ENCODE measurements at regions not wholly inside any gene's neighbourhood (a gene's known extent, or its start where the extent isn't known, plus 50 kb on each side); places are given as distances from the start of the nearest gene placed in this dataset.
"Not testable (repeated sequence)": the region's sequence is repeated elsewhere in the genome, so short reads cannot be mapped to it uniquely, and the experiment has no call there.

DNA sequence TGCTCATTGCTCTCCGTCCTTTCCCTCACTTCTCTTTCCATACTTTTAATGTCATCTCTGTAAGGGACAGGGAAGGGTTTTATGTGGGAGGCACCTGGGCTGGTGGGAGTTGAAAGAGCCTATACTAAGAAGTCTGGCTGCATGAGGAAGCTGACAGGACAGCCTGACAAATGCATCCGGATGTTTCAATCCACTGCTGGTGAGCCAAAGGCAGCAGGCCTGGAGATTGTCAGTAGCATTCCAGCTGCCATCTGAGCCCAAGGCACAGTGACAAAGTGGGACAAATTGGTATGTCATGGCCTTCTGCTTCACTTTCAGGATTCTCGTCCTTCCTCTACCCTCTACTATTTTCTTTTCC lies 218.4 kb downstream of the STK31 start:
- no peaks in the 10 kb centered on the region for H3K4me1 ChIP-seq (ENCODE audit: control insufficient read depth, insufficient read depth, low read length, poor library complexity, severe bottlenecking)
- no peaks in the 10 kb centered on the region for H3K9me3 ChIP-seq (ENCODE audit: control insufficient read depth, low read length)
- no peak for DNase-seq
- no peak overlapping the region for H3K27ac ChIP-seq (ENCODE audit: insufficient read depth, low read length, poor library complexity, severe bottlenecking)
- no peaks in the 10 kb centered on the region for H3K36me3 ChIP-seq (ENCODE audit: control insufficient read depth, insufficient read depth, low read length)
- no peak overlapping the region for H3K4me3 ChIP-seq (ENCODE audit: insufficient read depth, low read depth, low read length, poor library complexity, severe bottlenecking)
- H3K27me3 ChIP-seq (replicated peaks; ENCODE audit: control insufficient read depth, insufficient read depth, low read length, poor library complexity, severe bottlenecking) = no peaks in the 10 kb centered on the region

DNA sequence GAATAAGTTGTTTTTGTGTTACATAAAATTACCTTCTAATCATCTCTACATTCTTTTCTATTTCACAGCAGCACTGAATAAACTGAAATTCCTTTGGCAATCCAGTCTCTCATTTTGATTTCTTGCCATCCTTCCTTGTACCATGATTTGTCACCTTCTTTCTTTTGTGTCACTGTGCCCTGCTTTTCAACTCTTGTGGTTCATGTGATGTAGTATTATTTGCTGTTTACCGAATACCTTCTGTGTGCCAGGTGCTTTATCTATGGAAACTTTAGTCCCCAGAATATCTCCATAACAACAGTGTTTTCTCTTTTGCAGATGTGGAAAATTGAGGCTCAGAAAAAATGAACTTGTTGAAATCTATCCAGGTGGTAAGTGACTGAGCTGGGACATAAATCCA lies 220.3 kb downstream of the STK31 start:
- Histone ChIP-seq H3K27ac (ENCODE audit: insufficient read depth, low read length, poor library complexity, severe bottlenecking) (no peak overlapping the region), H3K36me3 (ENCODE audit: control insufficient read depth, insufficient read depth, low read length) (no peaks in the 10 kb centered on the region), H3K4me1 (ENCODE audit: control insufficient read depth, insufficient read depth, low read length, poor library complexity, severe bottlenecking) (no peaks in the 10 kb centered on the region), H3K9me3 (ENCODE audit: control insufficient read depth, low read length) (no peaks in the 10 kb centered on the region), H3K4me3 (ENCODE audit: insufficient read depth, low read depth, low read length, poor library complexity, severe bottlenecking) (no peak overlapping the region), H3K27me3 (replicated peaks; ENCODE audit: control insufficient read depth, insufficient read depth, low read length, poor library complexity, severe bottlenecking) (no peaks in the 10 kb centered on the region)
- DNase-seq = no peak

DNA sequence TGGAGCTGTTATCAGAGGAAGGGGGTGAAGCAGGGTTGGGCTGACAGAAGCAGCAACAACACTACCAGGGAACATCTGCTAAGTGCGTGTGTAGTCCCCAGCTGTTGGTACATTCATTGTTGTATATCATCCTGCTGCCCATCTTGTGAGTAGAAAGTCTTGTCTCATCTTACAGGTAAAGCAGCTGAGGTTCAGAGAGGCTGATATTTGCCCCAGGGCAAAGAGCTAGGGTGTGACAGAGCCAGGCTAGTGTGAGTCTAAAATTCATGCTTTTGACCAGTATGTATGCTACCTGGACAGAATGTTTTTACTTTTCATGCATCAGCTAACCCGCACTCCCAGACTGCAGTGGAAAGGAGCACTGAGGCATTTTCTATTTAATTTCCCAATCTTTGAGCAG lies 221.6 kb downstream of the STK31 start:
- H3K9me3 ChIP-seq (ENCODE audit: control insufficient read depth, low read length) = no peaks in the 10 kb centered on the region
- no peaks in the 10 kb centered on the region for H3K27me3 ChIP-seq (replicated peaks; ENCODE audit: control insufficient read depth, insufficient read depth, low read length, poor library complexity, severe bottlenecking)
- no peak overlapping the region for H3K27ac ChIP-seq (ENCODE audit: insufficient read depth, low read length, poor library complexity, severe bottlenecking)
- no peak for DNase-seq
- H3K4me3 ChIP-seq (ENCODE audit: insufficient read depth, low read depth, low read length, poor library complexity, severe bottlenecking) = no peak overlapping the region
- no peaks in the 10 kb centered on the region for H3K4me1 ChIP-seq (ENCODE audit: control insufficient read depth, insufficient read depth, low read length, poor library complexity, severe bottlenecking)
- no peaks in the 10 kb centered on the region for H3K36me3 ChIP-seq (ENCODE audit: control insufficient read depth, insufficient read depth, low read length)

DNA sequence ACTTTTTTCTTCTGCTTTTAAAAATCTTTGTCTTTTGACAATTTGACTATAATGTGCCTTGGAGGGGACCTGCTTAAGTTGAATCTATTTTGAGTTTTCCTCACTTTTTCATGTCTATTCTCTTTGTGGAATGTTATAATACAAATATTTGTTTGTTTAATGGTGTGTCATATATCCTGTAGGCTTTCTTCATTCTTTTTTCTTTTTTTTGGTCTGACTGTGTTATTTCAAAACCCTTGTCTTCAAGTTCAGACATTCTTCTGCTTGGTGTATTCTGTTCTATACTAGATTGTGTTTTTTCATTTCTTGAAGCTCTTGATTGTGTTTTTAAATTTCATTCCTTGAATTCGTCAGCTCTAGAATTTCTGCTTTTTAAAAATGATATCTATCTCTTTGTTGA lies 228.2 kb downstream of the STK31 start:
- DNase-seq = no peak
- Histone ChIP-seq H3K4me3 (ENCODE audit: insufficient read depth, low read depth, low read length, poor library complexity, severe bottlenecking) (no peak overlapping the region), H3K27me3 (replicated peaks; ENCODE audit: control insufficient read depth, insufficient read depth, low read length, poor library complexity, severe bottlenecking) (peaks cover 2% of the 10 kb centered on the region), H3K9me3 (ENCODE audit: control insufficient read depth, low read length) (no peaks in the 10 kb centered on the region), H3K36me3 (ENCODE audit: control insufficient read depth, insufficient read depth, low read length) (no peaks in the 10 kb centered on the region), H3K27ac (ENCODE audit: insufficient read depth, low read length, poor library complexity, severe bottlenecking) (no peak overlapping the region), H3K4me1 (ENCODE audit: control insufficient read depth, insufficient read depth, low read length, poor library complexity, severe bottlenecking) (no peaks in the 10 kb centered on the region)

DNA sequence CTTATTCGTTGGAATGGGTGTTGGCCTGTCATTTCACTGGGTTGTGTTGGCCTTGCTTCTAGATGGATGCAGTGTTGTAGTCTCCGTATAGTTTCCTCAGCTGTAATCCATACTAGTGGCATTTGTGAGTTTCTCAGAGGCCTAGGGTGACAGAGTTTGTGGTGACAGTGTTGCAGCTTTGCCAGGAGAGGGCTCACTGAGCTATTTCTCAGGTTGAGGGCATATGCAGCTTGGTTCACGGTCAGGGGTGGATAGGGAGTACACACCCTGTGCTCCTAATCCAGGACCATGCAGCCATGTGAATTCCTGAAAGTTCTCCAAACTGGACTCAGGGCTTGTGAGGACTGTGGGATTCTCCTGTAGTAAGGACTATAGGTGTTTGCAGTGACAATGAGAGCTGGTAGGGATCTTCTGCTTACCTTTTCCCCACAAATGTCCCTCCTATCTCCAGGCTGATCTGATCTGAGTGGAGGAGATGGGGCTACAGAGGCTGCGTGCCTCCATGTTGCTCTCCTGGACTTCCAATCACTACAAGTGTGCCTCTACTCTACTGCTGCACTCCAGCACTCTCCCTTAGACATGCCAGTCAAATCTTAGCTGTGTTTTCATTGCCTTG lies 229.0 kb downstream of the STK31 start:
- Histone ChIP-seq H3K9me3 (ENCODE audit: control insufficient read depth, low read length) (no peaks in the 10 kb centered on the region), H3K27me3 (replicated peaks; ENCODE audit: control insufficient read depth, insufficient read depth, low read length, poor library complexity, severe bottlenecking) (peaks cover 5% of the 10 kb centered on the region), H3K27ac (ENCODE audit: insufficient read depth, low read length, poor library complexity, severe bottlenecking) (no peak overlapping the region), H3K4me1 (ENCODE audit: control insufficient read depth, insufficient read depth, low read length, poor library complexity, severe bottlenecking) (no peaks in the 10 kb centered on the region), H3K36me3 (ENCODE audit: control insufficient read depth, insufficient read depth, low read length) (no peaks in the 10 kb centered on the region), H3K4me3 (ENCODE audit: insufficient read depth, low read depth, low read length, poor library complexity, severe bottlenecking) (no peak overlapping the region)
- no peak for DNase-seq

DNA sequence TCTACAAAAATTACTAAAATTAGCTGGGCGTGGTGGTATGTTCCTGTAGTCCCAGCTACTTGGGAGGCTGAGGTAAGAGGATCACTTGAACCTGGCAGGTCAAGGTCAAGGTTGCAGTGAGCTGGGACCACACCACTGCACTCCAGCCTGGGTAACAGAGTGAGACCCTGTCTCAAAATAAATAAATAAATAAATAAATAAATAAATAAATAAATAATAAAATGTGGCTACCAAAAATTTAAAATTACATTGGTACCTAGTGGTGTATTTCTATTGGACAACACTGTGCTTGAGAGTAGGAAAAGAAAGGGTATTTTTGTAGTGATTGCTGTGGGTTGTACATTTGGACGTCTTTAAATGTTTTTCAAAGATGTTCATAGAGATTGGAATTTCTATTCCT lies 229.7 kb downstream of the STK31 start:
- not testable (repeated sequence) for H3K4me3 ChIP-seq (ENCODE audit: insufficient read depth, low read depth, low read length, poor library complexity, severe bottlenecking); H3K9me3 ChIP-seq (ENCODE audit: control insufficient read depth, low read length); H3K4me1 ChIP-seq (ENCODE audit: control insufficient read depth, insufficient read depth, low read length, poor library complexity, severe bottlenecking); H3K27me3 ChIP-seq (replicated peaks; ENCODE audit: control insufficient read depth, insufficient read depth, low read length, poor library complexity, severe bottlenecking); DNase-seq; H3K27ac ChIP-seq (ENCODE audit: insufficient read depth, low read length, poor library complexity, severe bottlenecking); H3K36me3 ChIP-seq (ENCODE audit: control insufficient read depth, insufficient read depth, low read length)

DNA sequence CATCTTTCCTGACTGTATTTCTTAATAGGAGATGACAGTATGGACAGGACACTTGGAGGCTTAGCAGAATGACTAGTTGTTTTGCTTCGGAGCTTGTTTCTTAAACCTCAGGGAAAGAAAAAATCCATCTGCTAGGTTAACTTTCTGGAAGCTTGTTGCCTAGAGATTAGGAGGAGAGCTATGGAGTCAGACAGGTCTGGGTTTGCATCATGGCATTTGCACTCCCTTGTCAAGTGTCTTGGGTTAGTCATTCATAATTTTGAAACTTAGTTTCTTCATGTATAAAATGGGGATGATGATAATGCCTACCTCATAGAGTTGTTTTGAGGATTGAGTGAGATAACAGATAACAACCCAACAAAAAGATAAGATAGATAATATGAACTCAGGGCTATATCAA lies 231.5 kb downstream of the STK31 start:
- no peaks in the 10 kb centered on the region for H3K36me3 ChIP-seq (ENCODE audit: control insufficient read depth, insufficient read depth, low read length)
- no peak overlapping the region for H3K4me3 ChIP-seq (ENCODE audit: insufficient read depth, low read depth, low read length, poor library complexity, severe bottlenecking)
- H3K9me3 ChIP-seq (ENCODE audit: control insufficient read depth, low read length) = no peaks in the 10 kb centered on the region
- H3K4me1 ChIP-seq (ENCODE audit: control insufficient read depth, insufficient read depth, low read length, poor library complexity, severe bottlenecking) = no peaks in the 10 kb centered on the region
- no peak for DNase-seq
- H3K27ac ChIP-seq (ENCODE audit: insufficient read depth, low read length, poor library complexity, severe bottlenecking) = no peak overlapping the region
- H3K27me3 ChIP-seq (replicated peaks; ENCODE audit: control insufficient read depth, insufficient read depth, low read length, poor library complexity, severe bottlenecking) = peaks cover 5% of the 10 kb centered on the region

DNA sequence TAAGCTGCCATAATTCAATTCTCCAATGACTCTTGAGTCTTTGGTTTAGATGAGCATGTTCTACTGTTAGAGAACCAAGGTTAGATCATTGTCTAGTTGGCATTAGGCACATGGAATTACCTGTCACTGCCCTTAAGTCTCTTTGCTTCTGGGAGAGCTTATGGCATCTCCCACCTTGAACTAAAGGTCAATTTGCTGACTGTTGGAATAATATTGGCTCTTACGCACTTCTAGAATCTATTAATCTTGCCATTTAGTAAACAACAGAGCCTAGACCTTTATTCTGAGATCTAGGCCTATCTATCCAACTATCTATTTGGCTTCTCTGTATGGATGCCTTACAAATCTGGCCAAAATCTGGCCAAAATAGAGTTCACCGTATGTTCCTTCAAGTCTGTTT lies 232.0 kb downstream of the STK31 start:
- Histone ChIP-seq H3K4me1 (ENCODE audit: control insufficient read depth, insufficient read depth, low read length, poor library complexity, severe bottlenecking) (no peaks in the 10 kb centered on the region), H3K4me3 (ENCODE audit: insufficient read depth, low read depth, low read length, poor library complexity, severe bottlenecking) (no peak overlapping the region), H3K27me3 (replicated peaks; ENCODE audit: control insufficient read depth, insufficient read depth, low read length, poor library complexity, severe bottlenecking) (peaks cover 5% of the 10 kb centered on the region), H3K9me3 (ENCODE audit: control insufficient read depth, low read length) (no peaks in the 10 kb centered on the region), H3K36me3 (ENCODE audit: control insufficient read depth, insufficient read depth, low read length) (no peaks in the 10 kb centered on the region), H3K27ac (ENCODE audit: insufficient read depth, low read length, poor library complexity, severe bottlenecking) (no peak overlapping the region)
- DNase-seq = no peak

DNA sequence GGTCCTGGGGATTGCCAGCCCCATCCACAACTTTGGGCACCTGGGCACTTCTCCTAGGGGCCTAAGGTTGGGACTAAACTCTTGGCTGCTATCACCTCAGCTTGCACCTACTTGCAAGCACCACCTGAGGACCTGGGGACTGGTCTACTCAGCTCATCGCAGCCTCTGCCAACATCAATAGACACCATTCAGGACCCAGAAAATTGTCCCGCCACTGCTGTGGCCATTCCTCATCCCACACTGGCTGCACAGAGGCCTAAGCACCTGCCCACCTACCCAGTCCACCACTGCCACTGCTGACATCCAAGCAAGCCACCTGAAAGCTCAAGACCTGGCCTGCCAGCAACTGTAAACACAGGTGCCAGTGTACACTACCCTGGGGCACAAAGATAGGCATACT lies 234.1 kb downstream of the STK31 start:
- no peaks in the 10 kb centered on the region for H3K4me1 ChIP-seq (ENCODE audit: control insufficient read depth, insufficient read depth, low read length, poor library complexity, severe bottlenecking)
- H3K4me3 ChIP-seq (ENCODE audit: insufficient read depth, low read depth, low read length, poor library complexity, severe bottlenecking) = no peak overlapping the region
- DNase-seq = no peak
- no peak overlapping the region for H3K27ac ChIP-seq (ENCODE audit: insufficient read depth, low read length, poor library complexity, severe bottlenecking)
- peaks cover 5% of the 10 kb centered on the region for H3K27me3 ChIP-seq (replicated peaks; ENCODE audit: control insufficient read depth, insufficient read depth, low read length, poor library complexity, severe bottlenecking)
- H3K36me3 ChIP-seq (ENCODE audit: control insufficient read depth, insufficient read depth, low read length) = no peaks in the 10 kb centered on the region
- no peaks in the 10 kb centered on the region for H3K9me3 ChIP-seq (ENCODE audit: control insufficient read depth, low read length)

DNA sequence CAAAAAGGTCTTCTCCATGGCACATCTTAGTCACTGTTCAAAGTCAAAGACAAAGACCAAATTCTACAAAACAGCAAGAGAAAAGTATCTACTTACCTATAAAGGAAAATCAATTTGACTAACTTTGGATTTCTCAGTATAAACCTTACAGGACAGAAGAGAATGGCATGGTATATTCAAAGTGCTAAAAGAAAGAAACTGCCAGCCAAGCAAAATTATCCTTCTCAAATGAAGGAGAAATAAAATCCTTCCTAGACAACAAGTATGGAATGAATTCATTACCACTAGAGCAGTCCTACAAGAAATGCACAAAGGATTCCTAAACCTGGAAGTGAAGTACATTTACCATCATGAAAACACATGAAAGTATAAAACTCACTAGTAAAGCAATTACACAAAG lies 235.5 kb downstream of the STK31 start:
- H3K9me3 ChIP-seq (ENCODE audit: control insufficient read depth, low read length) = no peaks in the 10 kb centered on the region
- no peak for DNase-seq
- no peak overlapping the region for H3K27ac ChIP-seq (ENCODE audit: insufficient read depth, low read length, poor library complexity, severe bottlenecking)
- no peak overlapping the region for H3K4me3 ChIP-seq (ENCODE audit: insufficient read depth, low read depth, low read length, poor library complexity, severe bottlenecking)
- peaks cover 5% of the 10 kb centered on the region for H3K27me3 ChIP-seq (replicated peaks; ENCODE audit: control insufficient read depth, insufficient read depth, low read length, poor library complexity, severe bottlenecking)
- no peaks in the 10 kb centered on the region for H3K36me3 ChIP-seq (ENCODE audit: control insufficient read depth, insufficient read depth, low read length)
- H3K4me1 ChIP-seq (ENCODE audit: control insufficient read depth, insufficient read depth, low read length, poor library complexity, severe bottlenecking) = no peaks in the 10 kb centered on the region

DNA sequence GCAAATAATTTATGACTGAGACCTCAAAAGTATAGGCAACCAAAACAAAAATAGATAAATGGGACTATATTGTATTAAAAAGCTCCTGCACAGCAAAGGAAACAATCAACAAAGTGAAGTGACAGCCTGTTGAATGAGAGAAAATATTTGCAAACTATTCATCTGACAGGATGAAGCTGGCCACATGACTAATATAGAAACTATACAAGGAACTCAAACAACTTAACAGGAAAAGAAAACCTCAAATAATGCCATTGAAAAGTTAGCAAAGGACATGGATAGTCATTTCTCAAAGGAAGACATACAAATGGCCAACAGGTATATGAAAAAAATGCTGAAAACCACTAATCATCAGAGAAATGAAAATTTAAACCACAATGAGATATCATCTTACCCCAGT lies 245.1 kb downstream of the STK31 start:
- Histone ChIP-seq H3K27me3 (replicated peaks; ENCODE audit: control insufficient read depth, insufficient read depth, low read length, poor library complexity, severe bottlenecking) (no peaks in the 10 kb centered on the region), H3K4me1 (ENCODE audit: control insufficient read depth, insufficient read depth, low read length, poor library complexity, severe bottlenecking) (no peaks in the 10 kb centered on the region), H3K36me3 (ENCODE audit: control insufficient read depth, insufficient read depth, low read length) (no peaks in the 10 kb centered on the region), H3K9me3 (ENCODE audit: control insufficient read depth, low read length) (no peaks in the 10 kb centered on the region), H3K4me3 (ENCODE audit: insufficient read depth, low read depth, low read length, poor library complexity, severe bottlenecking) (no peak overlapping the region), H3K27ac (ENCODE audit: insufficient read depth, low read length, poor library complexity, severe bottlenecking) (no peak overlapping the region)
- DNase-seq = no peak

Data from effector memory CD4-positive, alpha-beta T cell (primary cell).